ENCODE measurements at regions not wholly inside any gene's neighbourhood (a gene's known extent, or its start where the extent isn't known, plus 50 kb on each side); places are given as distances from the start of the nearest gene placed in this dataset.

DNA sequence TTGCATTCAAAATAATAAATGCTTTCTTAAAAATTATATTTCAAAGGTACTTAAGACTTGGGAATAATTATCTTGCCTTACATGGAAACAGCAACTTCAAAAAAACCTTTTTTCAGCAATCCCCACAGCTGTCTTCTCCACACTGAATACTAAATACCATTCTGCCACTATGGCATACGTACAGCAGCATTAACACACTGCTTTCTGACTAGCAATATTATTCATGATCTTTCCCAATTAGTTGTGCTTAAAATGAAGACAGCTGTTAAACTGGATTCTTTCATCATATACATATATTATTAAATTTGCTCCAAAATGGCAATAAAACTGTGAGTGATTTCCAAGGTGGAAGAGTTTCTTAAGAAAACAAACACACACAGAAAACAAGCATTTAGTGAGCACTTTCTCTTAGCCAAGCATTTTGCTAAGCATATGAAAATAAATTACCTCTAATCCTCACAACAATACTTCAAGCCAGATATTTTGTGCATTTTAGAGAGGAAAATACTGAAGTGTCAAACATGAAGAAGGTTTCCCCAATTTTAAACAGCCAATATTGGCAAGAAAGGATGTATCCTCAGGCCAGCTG is 609.5 kb downstream of the SLITRK1 start:
- no peak for DNase-seq (ENCODE audit: low spot score in 2 of 2)
- Mint-ChIP-seq H3K36me3 (no peaks in the 10 kb centered on the region), H3K9me3 (peaks cover 16 to 17% of the 10 kb centered on the region in 2 donors), H3K27ac (no peak overlapping the region)
- no peak for ATAC-seq

DNA sequence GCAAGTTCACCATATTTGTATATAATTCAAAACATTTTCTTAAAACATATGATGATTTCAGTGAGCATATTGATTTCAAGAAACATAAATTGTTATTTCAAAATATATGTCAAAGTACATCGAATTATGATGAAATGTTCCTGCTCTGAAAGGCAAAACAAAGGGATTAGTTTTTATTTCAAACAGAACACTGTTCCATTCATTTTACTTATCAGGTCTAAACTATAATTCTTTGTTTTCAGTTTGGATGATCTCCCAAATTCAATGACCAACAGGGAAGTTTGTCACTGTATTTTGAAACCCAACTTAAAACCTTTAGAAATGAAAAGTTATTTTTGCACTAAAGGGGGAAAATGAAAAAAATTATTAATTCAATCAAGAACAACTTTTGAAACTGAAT is 610.2 kb downstream of the SLITRK1 start:
- no peak overlapping the region for H3K27ac Mint-ChIP-seq
- ATAC-seq (no peak), DNase-seq (ENCODE audit: low spot score in 2 of 2) (no peak)
- H3K36me3 Mint-ChIP-seq, result no peaks in the 10 kb centered on the region
- peaks cover 11 to 16% of the 10 kb centered on the region in 2 donors for H3K9me3 Mint-ChIP-seq

- Mint-ChIP-seq H3K27ac (no peak overlapping the region), H3K9me3 (peaks cover 16 to 20% of the 10 kb centered on the region in 2 donors), H3K36me3 (peaks cover 0 to 8% of the 10 kb centered on the region in 2 donors)
- DNase-seq (ENCODE audit: low spot score in 2 of 2) (no peak), ATAC-seq (no peak)
Measured at GRCh38 chr13:83265279-83265678, 617.0 kb downstream of the SLITRK1 start.

- DNase-seq (ENCODE audit: low spot score in 2 of 2), result no peak
- H3K27ac Mint-ChIP-seq, result no peak overlapping the region
- no peaks in the 10 kb centered on the region for H3K36me3 Mint-ChIP-seq
- H3K9me3 Mint-ChIP-seq, result peaks cover 26 to 28% of the 10 kb centered on the region in 2 donors
- no peak for ATAC-seq
Measured at GRCh38 chr13:83248751-83249150, 633.5 kb downstream of the SLITRK1 start.

- Mint-ChIP-seq H3K9me3 (peaks cover 17 to 20% of the 10 kb centered on the region in 2 donors), H3K27ac (no peak overlapping the region), H3K36me3 (no peaks in the 10 kb centered on the region)
- DNase-seq (ENCODE audit: low spot score in 2 of 2), result no peak
- no peak for ATAC-seq
Measured at GRCh38 chr13:83232626-83233025, 649.6 kb downstream of the SLITRK1 start.

DNA sequence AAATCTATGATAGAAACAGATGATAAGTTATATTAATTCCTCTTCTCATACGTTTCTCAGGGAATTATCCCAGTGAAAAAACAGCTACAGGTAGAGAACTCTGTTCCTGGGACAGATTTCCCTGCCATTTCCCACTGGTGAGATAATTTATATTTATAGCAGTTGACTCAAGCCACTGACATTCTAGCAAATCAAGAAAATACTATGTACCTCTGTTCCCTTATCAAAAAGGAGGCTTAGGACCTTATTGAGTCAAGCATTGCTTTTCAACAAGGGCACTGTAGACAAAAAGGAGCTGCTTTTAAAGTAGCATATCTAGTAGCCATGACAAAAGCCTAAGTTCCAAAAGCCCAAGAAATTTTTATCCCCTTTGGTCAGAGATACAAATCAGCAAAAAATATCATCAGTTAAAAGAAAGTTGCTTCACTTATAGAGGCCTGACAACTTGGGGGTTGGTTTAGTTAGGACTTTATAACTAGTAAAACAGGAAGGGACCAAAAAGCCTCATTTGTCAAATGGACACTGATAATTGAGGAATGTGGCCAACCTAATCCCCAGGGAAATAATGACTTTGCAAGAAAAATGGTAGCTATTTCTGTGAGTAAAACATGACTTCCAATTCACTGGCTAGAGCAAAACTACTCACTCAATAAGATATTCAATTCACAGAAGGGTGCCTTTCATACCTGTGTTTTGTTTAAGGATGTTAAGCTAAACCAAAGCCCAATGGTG is 652.5 kb downstream of the SLITRK1 start:
- peaks cover 6 to 8% of the 10 kb centered on the region in 2 donors for H3K9me3 Mint-ChIP-seq
- H3K27ac Mint-ChIP-seq, result no peak overlapping the region
- no peaks in the 10 kb centered on the region for H3K36me3 Mint-ChIP-seq
- no peak for DNase-seq (ENCODE audit: low spot score in 2 of 2)
- ATAC-seq, result no peak

GRCh38 chr13:83223546-83223945 is 658.7 kb downstream of the SLITRK1 start:
- no peak for DNase-seq (ENCODE audit: low spot score in 2 of 2)
- no peaks in the 10 kb centered on the region for H3K36me3 Mint-ChIP-seq
- ATAC-seq, result no peak
- H3K9me3 Mint-ChIP-seq, result peaks cover under 1 to 9% of the 10 kb centered on the region in 2 donors
- H3K27ac Mint-ChIP-seq, result no peak overlapping the region

DNA sequence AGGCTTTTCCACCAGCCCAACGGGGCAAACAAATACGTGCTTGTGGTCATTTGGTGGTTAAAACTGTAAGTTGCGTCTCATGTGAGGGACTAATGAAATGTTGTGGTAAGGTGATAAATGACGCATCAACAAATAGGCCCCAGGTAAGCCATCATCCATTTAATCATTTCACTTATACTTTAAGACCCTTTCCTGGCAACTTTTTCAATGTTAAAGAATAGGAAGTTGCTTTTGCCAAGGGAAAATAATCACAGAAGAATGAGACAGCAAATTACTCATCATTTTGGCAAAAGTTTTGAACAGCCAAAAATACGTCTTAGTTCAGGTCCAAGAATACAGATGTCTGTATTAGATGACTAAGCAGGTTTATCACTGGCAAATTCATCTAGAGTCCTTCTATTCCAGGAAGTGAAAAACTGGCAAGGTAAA is 660.4 kb downstream of the SLITRK1 start:
- no peak overlapping the region for H3K27ac Mint-ChIP-seq
- no peaks in the 10 kb centered on the region for H3K36me3 Mint-ChIP-seq
- H3K9me3 Mint-ChIP-seq, result peaks cover 4 to 5% of the 10 kb centered on the region in 2 donors
- DNase-seq (ENCODE audit: low spot score in 2 of 2) (no peak), ATAC-seq (no peak)

- no peak overlapping the region for H3K27ac Mint-ChIP-seq
- H3K36me3 Mint-ChIP-seq, result no peaks in the 10 kb centered on the region
- peaks cover 4 to 5% of the 10 kb centered on the region in 2 donors for H3K9me3 Mint-ChIP-seq
- DNase-seq (ENCODE audit: low spot score in 2 of 2), result no peak
- ATAC-seq, result no peak
Measured at GRCh38 chr13:83221256-83221655, 661.0 kb downstream of the SLITRK1 start.

- Mint-ChIP-seq H3K9me3 (peaks cover 4 to 5% of the 10 kb centered on the region in 2 donors), H3K27ac (no peak overlapping the region), H3K36me3 (no peaks in the 10 kb centered on the region)
- ATAC-seq (no peak), DNase-seq (ENCODE audit: low spot score in 2 of 2) (no peak)
Measured at GRCh38 chr13:83220241-83220640, 662.0 kb downstream of the SLITRK1 start.

DNA sequence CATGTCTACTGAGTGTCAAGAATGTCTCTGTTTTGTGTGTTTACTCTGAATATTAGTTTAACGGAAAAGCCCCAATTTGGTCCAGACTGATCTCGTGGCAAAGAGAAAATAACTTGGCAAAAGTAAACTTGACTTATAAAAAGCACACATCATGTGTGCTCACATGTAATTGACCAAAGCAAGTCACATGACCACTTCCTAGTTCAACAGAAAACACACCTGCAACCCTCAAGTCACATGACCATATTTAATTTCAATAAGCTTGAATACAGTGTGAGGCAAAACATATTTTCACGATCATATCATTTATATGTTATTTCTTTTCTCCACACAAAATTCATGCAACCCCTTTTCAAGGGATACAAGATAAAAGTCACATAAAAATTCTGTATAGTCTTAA is 662.4 kb downstream of the SLITRK1 start:
- Mint-ChIP-seq H3K9me3 (peaks cover 4 to 5% of the 10 kb centered on the region in 2 donors), H3K27ac (no peak overlapping the region), H3K36me3 (no peaks in the 10 kb centered on the region)
- DNase-seq (ENCODE audit: low spot score in 2 of 2) (no peak), ATAC-seq (no peak)

DNA sequence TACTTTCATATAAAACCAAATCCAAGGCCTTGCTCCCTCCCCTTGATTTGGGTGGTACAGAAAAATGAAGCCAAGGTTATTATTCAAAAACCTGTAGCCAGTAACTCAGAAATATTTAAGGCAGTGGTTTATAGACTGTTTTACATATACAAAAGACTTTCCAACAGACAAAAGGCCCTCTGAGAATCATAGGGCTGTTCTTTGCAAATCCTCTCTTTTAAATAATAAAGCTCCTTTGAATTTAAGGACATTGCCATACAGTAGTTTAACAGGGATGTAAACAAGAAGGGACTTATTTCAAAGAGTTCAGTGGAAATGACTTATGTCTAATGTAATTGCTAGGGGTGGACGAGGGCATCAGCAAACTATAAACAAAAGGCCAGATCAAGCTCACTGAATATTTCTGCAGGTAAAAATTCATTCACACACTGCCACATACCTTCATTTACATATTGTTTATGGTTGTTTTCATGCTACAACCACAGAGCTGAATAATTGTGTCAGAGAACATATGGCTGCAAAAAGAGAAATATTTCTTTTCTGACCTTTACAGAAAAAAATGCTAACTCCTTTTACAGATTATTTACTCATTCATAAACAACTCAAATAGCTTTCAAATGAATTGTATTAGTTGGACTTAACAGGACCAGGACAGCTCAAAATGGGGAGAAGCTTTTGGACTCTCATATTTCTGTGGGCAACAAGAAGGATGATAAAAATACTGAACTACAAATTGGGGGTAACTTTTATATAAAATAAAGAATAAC is 665.6 kb downstream of the SLITRK1 start:
- no peak overlapping the region for H3K27ac Mint-ChIP-seq
- no peak for DNase-seq (ENCODE audit: low spot score in 2 of 2)
- no peaks in the 10 kb centered on the region for H3K36me3 Mint-ChIP-seq
- no peak for ATAC-seq
- peaks cover 2 to 9% of the 10 kb centered on the region in 2 donors for H3K9me3 Mint-ChIP-seq

- DNase-seq (ENCODE audit: low spot score in 2 of 2) (no peak), ATAC-seq (no peak)
- H3K36me3 Mint-ChIP-seq, result no peaks in the 10 kb centered on the region
- no peak overlapping the region for H3K27ac Mint-ChIP-seq
- peaks cover 8 to 9% of the 10 kb centered on the region in 2 donors for H3K9me3 Mint-ChIP-seq
Measured at GRCh38 chr13:83215627-83216026, 666.6 kb downstream of the SLITRK1 start.

GRCh38 chr13:83214452-83214851 is 667.8 kb downstream of the SLITRK1 start:
- Mint-ChIP-seq H3K9me3 (peaks cover 13 to 14% of the 10 kb centered on the region in 2 donors), H3K36me3 (no peaks in the 10 kb centered on the region), H3K27ac (no peak overlapping the region)
- no peak for ATAC-seq
- no peak for DNase-seq (ENCODE audit: low spot score in 2 of 2)

GRCh38 chr13:83211301-83211700 is 671.0 kb downstream of the SLITRK1 start:
- DNase-seq (ENCODE audit: low spot score in 2 of 2) (no peak), ATAC-seq (no peak)
- H3K27ac Mint-ChIP-seq, result no peak overlapping the region
- H3K36me3 Mint-ChIP-seq, result no peaks in the 10 kb centered on the region
- peaks cover 11 to 14% of the 10 kb centered on the region in 2 donors for H3K9me3 Mint-ChIP-seq

GRCh38 chr13:83204886-83205285 is 677.4 kb downstream of the SLITRK1 start:
- no peak overlapping the region for H3K27ac Mint-ChIP-seq
- no peak for ATAC-seq
- H3K9me3 Mint-ChIP-seq, result peaks cover 19 to 22% of the 10 kb centered on the region in 2 donors
- H3K36me3 Mint-ChIP-seq, result no peaks in the 10 kb centered on the region
- no peak for DNase-seq (ENCODE audit: low spot score in 2 of 2)

GRCh38 chr13:83201506-83201905 is 680.8 kb downstream of the SLITRK1 start:
- peaks cover 16 to 17% of the 10 kb centered on the region in 2 donors for H3K9me3 Mint-ChIP-seq
- no peaks in the 10 kb centered on the region for H3K36me3 Mint-ChIP-seq
- no peak overlapping the region for H3K27ac Mint-ChIP-seq
- DNase-seq (ENCODE audit: low spot score in 2 of 2) (no peak), ATAC-seq (no peak)
